HEK293 (cell line): ENCODE measurements at regions not wholly inside any gene's neighbourhood (a gene's known extent, or its start where the extent isn't known, plus 50 kb on each side); places are given as distances from the start of the nearest gene placed in this dataset.

Source experiments
- SETDB1 ChIP-seq: IDR thresholded peaks from one replicate; pipeline ENCODE4 v1.6.1; 2017; ENCODE audit warnings: mild to moderate bottlenecking, low read length, moderate library complexity, mixed read lengths; ENCODE audit not compliant: insufficient read length
- TRIM28 ChIP-seq: IDR thresholded peaks from 2 replicates; pipeline ENCODE4 v1.6.1; 2011; ENCODE audit warnings: low read length, control low read depth, borderline replicate concordance
- ZBTB8A ChIP-seq: fragments of 450-650 bp; formaldehyde crosslinking; IDR thresholded peaks from 2 replicates; pipeline ENCODE4 v1.5.1; 2016; ENCODE audit warnings: missing biosample characterization, missing genetic modification characterization
- ZNF121 ChIP-seq: fragments of 450-650 bp; formaldehyde crosslinking; IDR thresholded peaks from 2 replicates; pipeline ENCODE4 v1.5.1; 2016; ENCODE audit warnings: missing biosample characterization, missing genetic modification characterization
- ZNF146 ChIP-seq: fragments of 450-650 bp; formaldehyde crosslinking; IDR thresholded peaks from 2 replicates; pipeline ENCODE4 v1.5.1; 2016; ENCODE audit warnings: missing biosample characterization, missing genetic modification characterization
- ZNF248 ChIP-seq: fragments of 450-650 bp; formaldehyde crosslinking; IDR thresholded peaks from 2 replicates; pipeline ENCODE4 v1.5.1; 2017; ENCODE audit warnings: missing biosample characterization, missing genetic modification characterization
- ZNF274 ChIP-seq, 2 experiments: fragments of 200-500 bp in 1 of 2; fragments of 450-650 bp in 1 of 2; sonication (Bioruptor generic) in 1 of 2; formaldehyde crosslinking in 1 of 2; IDR thresholded peaks; 2 replicates each; pipeline versions ENCODE4 v1.5.1 to v1.6.1; 2014 to 2016; ENCODE audit warnings: borderline replicate concordance in 1 of 2, inconsistent platforms in 1 of 2, low read length in 1 of 2, missing biosample characterization in 1 of 2, missing genetic modification characterization in 1 of 2
- ZNF350 ChIP-seq: fragments of 450-650 bp; formaldehyde crosslinking; IDR thresholded peaks from 2 replicates; pipeline ENCODE4 v1.5.0; 2017; ENCODE audit warnings: missing biosample characterization, mild to moderate bottlenecking, missing genetic modification characterization
- ZNF426 ChIP-seq: fragments of 450-650 bp; formaldehyde crosslinking; IDR thresholded peaks from 2 replicates; pipeline ENCODE4 v1.5.1; 2017; ENCODE audit warnings: missing biosample characterization, missing genetic modification characterization, mild to moderate bottlenecking, inconsistent platforms, moderate library complexity
- ZNF670 ChIP-seq: fragments of 450-650 bp; formaldehyde crosslinking; IDR thresholded peaks from 2 replicates; pipeline ENCODE4 v1.5.1; 2016; ENCODE audit warnings: missing biosample characterization, missing genetic modification characterization, low read depth
- ZNF791 ChIP-seq: fragments of 450-650 bp; formaldehyde crosslinking; IDR thresholded peaks from 2 replicates; pipeline ENCODE4 v1.5.1; 2016; ENCODE audit warnings: missing biosample characterization, missing genetic modification characterization
- TF ChIP-seq, protein P1 (sequence below): fragments of 450-650 bp; formaldehyde crosslinking; IDR thresholded peaks from 2 replicates; pipeline ENCODE4 v1.5.1; 2016; ENCODE audit warnings: missing biosample characterization, missing genetic modification characterization
- TF ChIP-seq, protein P2 (sequence below): fragments of 450-650 bp; formaldehyde crosslinking; IDR thresholded peaks from 2 replicates; pipeline ENCODE4 v1.5.1; 2016; ENCODE audit warnings: missing biosample characterization, missing genetic modification characterization

DNA sequence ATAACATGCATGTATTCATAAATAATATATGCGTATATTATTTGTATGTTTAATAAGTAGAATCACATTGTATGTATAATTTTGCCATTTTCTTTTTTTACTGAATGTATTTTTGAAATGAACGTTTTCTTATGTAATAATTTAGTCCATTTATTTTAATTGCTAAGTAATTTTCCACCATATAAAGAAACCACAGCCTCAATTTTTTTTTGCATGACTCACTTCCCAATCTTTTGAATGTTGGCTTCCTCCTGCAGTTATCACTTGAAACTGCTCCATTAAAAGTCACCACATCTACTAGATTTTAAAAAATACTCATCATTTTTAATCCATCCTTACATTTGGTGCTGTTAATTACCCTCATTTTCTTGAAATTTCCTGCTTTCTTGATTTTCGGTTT lies 363.3 kb upstream of the MEF2C start:
- TF ChIP-seq ZBTB8A (tag by site-specific recombination) (no peak), ZNF146 (no peak), SETDB1 (no peak), ZNF670 (tag by site-specific recombination) (no peak), TRIM28 (no peak), ZNF350 (tag by site-specific recombination) (no peak), ZNF121 (tag by site-specific recombination) (no peak), ZNF791 (no peak), ZNF248 (tag by site-specific recombination) (no peak), ZNF426 (tag by site-specific recombination) (no peak), ZNF274 (IDR thresholded peaks at IDR 0.05; ENCODE audit: low read length) (no peak), ZNF274 (tag by site-specific recombination; IDR thresholded peaks at IDR 0.05; ENCODE audit: borderline replicate concordance) (no peak)
- TF ChIP-seq, protein P1, sequence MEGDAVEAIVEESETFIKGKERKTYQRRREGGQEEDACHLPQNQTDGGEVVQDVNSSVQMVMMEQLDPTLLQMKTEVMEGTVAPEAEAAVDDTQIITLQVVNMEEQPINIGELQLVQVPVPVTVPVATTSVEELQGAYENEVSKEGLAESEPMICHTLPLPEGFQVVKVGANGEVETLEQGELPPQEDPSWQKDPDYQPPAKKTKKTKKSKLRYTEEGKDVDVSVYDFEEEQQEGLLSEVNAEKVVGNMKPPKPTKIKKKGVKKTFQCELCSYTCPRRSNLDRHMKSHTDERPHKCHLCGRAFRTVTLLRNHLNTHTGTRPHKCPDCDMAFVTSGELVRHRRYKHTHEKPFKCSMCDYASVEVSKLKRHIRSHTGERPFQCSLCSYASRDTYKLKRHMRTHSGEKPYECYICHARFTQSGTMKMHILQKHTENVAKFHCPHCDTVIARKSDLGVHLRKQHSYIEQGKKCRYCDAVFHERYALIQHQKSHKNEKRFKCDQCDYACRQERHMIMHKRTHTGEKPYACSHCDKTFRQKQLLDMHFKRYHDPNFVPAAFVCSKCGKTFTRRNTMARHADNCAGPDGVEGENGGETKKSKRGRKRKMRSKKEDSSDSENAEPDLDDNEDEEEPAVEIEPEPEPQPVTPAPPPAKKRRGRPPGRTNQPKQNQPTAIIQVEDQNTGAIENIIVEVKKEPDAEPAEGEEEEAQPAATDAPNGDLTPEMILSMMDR: no peak
- TF ChIP-seq, protein P2, sequence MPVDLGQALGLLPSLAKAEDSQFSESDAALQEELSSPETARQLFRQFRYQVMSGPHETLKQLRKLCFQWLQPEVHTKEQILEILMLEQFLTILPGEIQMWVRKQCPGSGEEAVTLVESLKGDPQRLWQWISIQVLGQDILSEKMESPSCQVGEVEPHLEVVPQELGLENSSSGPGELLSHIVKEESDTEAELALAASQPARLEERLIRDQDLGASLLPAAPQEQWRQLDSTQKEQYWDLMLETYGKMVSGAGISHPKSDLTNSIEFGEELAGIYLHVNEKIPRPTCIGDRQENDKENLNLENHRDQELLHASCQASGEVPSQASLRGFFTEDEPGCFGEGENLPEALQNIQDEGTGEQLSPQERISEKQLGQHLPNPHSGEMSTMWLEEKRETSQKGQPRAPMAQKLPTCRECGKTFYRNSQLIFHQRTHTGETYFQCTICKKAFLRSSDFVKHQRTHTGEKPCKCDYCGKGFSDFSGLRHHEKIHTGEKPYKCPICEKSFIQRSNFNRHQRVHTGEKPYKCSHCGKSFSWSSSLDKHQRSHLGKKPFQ: no peak
